ENCODE measurements at regions not wholly inside any gene's neighbourhood (a gene's known extent, or its start where the extent isn't known, plus 50 kb on each side); places are given as distances from the start of the nearest gene placed in this dataset.

DNA sequence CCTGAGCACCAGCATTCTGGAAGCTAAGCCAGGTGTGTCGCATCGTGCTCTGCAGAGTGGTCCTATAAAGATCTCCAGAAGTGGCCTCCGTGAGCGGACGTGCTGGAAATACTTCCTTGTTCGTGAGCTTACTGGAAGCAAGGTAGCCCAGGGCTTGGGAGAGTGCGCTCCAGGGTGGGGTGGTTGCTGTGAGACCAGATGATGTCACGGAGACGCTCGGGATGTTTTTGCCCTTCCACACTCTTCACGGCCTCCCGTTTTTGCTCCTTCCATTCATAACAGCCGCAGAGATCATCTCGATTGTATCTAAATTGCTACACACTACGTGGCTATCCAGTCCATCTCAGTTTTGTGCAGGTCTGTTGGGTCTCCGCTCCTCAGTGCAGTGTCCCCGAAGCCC, 373.4 kb downstream of the THBS2 start:
- no peak for DNase-seq (ENCODE audit: low read depth)

DNA sequence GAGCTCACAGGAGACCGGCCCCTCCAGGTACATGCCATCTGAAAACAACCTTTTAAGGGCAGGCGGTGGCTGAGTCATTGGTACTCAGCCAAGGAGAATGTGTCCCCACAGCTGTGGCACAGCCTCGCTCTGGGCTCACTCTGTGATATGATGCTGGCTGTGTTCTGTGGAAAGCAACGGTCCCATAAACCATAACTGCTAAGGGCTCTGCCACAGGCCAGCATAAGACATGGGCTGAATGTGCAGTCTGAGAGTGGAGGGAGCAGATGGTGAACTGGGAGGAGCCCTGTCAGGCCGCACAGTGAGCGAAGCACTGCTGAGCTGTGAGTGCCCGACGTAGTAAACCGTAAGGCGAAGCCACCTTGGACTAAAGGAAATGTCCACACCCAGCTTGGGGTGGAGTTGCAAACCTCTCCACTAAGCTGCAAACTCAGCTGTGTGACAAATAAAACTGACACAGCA, 375.8 kb downstream of the THBS2 start:
- DNase-seq (ENCODE audit: low read depth), result no peak

DNA sequence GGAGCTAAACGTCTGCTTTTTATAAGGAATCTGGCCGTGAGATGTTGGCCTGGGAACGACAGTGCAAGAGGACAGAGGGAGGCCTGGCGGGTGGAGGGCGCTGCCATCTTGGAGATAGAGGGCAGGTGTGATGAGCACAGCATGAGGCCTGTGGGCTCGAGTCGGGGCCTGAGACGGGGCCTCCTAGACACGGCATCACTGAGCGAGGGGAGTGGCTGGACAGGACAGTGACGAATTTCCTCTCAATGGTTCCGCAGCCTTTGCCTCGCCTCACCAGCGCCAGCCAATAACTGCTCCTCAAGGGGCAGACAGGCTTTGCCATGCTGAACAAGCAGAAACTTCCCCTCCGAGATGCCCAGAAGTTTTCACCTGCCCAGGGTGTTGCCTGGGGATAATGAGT, 376.7 kb downstream of the THBS2 start:
- no peak for DNase-seq (ENCODE audit: low read depth)

DNA sequence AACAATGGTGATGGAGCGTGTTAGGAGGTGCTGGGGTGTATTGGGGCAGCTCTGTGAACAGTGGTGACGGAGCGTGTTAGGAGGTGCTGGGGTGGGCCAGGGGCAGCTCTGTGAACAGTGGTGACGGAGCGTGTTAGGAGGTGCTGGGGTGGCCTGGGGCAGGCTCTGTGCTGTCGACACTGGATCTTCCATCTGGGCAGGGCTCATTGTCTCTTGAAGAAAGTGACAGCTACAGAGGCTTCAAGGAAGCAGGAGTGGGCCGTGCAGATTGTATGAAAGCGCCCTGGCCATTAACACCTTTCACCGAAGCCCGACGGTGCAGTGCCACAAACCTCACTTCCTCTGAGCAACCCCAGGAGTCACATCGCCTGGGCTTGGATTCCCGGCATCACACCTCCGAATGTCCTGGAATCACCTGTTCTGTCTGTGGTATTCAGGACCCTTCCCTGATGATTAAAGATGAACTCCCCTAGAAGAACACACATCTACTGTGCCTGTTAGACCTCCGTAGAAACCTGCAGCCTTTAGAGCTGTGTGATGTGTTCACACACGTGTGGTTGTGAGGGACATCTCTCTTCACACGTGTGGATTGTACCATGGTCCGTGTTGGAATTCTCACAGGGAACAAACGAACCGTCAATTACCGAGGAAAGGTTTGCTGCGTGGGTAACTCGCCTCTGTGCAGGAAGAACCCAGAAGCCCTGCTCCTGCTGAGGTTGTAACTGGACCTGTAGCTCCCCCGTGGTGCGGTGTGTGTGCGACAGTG, 377.7 kb downstream of the THBS2 start:
- DNase-seq (ENCODE audit: low read depth), result no peak

DNA sequence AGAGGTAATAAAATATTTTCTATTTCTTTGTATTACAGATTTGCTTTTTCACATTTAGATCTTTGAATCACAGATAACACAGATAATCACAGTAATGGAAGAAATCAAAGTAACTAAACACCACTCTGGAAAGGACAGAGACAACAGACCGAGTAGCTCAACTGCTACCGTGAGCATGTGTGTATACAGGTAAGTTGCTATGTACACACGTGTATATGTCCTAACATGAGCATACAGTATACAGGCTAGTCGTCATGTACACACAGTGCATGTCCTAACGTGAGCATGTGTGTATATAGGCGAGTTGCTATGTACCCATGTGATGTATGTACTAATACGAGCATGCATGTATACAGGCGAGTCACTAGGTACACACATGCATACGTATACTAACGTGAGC, 379.0 kb downstream of the THBS2 start:
- DNase-seq (ENCODE audit: low read depth), result no peak

DNA sequence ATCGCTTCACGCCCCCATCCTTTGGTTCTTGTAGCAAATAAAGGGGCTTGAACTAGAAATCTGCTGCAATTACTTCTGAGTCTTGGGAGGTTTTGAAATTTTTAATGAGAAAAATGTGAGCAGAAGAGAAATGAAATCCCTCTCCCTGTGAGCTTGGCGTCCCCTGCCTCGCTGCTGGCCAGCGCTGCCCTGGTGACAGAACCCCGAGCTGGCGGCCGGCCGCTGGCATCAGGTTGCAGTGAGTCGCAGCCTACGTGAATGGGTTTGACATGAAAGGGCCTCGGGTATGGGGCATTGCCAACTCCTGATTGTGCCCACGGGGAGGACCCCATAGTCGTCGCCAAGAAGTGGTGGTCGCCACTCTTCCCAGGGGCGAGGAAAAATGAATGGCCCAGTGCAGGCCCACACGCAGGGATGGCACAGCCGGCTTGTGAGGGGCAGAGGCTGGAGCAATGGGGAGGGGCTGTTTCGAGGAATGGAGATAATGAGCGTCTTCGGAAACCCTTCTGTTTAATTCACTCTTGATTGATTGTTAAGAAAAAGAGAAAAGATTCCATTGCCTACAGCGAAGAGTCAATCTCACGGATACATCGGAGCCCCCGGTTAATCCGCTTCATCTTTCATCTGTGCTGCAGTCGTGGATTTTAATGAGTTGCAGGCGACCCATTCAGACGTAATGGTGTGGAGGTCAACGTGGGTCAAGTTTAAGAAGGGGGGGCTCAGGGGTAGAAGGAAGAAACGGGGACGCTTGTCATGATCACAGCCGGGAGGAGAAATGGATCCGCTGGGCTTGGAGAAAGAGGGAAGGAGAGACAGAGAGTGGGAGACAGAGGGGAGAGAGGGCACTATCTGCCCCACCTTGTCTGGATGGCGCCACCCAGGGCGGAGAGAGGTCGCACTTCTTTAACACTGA, 380.1 kb downstream of the THBS2 start:
- no peak for DNase-seq (ENCODE audit: low read depth)

DNA sequence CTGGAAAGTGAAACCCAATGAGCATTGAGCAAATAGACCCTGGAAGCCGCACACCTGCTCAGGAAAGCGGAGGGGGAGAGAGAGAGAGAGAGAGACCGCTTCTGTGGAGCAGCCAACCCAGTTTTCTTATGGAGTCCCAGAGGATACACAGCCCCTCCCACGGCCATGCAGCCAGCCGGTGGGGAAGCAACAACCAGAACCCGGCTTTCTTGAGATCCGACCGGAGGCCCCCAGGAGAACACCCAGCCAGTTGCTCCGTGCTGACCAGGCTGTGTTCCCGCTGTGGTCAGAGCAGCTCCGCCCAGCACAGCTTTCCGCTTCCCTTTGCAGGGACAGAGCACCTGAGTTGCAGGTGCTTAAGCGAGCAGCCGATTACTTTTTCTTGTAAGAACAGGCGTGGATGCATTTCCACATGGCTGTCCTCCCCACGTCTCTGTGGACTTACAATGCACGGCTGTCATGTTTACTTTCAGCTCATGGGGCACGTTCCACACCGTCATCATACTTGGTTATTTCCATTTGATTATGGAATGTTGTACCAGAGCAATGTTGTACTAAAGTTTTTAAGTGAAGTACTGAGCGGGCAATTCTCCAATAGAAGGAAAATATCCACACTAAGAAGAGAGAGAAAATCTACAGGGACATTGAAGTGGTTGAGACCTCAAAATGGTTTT, 381.9 kb downstream of the THBS2 start:
- DNase-seq (ENCODE audit: low read depth), result no peak

DNA sequence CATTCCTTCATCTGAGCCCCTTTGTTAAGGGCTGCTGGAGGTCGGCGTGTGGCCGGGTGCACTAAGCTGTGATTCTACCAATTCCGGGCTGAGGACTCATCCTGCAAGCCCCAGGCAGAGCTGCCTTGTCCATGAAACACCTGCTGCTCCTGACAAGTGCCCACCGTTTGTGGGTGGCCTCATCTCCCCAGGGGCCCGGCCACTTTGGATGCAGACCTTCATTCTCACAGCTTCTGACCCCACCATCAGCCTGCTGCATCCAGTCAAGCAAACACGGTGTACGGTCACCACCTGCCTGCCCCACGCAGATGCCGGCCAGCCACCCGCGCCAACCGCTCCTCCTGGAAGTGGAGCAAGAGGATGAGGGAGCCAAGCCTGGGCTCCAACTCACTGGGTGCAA, 382.7 kb downstream of the THBS2 start:
- no peak for DNase-seq (ENCODE audit: low read depth)

DNA sequence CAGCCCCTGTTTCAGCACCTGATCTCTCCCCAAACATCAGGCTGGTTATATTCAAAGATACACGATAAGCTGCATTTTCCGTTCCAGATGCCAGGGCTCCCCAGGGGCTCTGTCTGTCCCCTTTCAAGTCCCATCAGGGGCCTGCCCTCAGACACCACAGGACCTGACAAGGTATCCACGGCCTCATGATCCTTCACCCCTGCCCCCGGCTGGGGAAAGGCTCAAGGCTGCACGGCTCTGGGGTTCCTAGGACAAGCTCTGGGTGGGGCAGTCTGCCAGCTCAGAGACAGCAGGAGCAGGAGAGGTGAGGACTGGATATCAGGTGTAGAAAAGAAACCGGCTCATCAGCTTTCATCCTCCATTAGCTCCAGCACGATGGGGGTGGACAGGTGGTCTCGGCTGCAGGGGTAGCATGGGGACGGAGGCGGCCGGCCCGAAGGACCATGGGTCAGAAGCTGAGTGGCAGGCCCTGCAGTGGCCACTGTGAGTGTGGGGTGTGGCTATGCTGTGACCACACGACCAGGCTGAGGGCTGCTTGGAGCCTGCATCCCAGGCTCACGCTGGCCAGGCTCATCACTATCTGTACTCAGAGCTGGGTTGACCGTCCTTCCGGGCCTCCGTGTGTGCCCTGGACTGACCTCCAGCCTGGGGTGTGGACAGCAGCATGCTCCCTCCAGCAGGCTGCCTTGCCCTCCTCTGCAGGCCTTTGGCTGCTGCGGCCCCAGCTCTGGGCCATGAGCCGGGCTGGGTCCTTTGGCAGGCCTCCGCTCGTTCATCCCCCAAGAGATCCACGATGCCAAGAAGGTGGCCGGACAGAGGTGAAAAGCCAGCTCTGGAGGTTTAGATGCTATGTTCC, 386.2 kb downstream of the THBS2 start:
- no peak for DNase-seq (ENCODE audit: low read depth)

DNA sequence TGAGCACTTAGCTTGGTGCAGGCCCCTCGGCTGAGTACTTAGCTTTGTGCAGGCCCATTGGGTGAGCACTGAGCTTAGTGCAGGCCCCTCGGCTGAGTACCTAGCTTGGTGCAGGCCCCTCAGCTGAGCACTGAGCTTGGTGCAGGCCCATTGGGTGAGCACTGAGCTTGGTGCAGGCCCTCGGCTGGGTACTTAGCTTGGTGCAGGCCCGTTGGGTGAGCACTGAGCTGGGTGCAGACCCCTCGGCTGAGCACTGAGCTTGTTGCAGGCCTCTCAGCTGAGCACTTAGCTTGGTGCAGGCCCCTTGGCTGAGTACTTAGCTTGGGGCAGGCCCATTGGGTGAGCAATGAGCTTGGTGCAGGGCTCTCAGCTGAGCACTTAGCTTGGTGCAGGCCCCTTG, 387.1 kb downstream of the THBS2 start:
- DNase-seq (ENCODE audit: low read depth), result no peak

DNA sequence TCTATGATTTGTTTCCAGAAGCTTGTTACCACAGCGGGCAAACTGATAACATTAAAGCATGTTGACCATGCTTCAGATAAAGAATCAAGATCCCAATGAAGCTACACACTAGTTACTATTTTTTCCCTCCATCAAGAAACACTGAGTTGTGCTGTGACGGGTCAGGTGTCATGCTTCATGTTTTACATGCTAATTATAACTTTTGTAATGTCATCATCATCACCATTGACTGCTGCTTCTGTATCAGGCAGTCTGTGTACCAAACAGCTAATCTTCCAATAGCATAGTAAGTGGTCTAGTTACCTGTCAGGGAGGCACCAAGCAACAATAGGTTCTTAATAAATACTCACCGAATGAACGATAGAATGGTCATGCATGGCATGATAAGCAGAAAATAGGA, 388.1 kb downstream of the THBS2 start:
- DNase-seq (ENCODE audit: low read depth), result no peak

DNA sequence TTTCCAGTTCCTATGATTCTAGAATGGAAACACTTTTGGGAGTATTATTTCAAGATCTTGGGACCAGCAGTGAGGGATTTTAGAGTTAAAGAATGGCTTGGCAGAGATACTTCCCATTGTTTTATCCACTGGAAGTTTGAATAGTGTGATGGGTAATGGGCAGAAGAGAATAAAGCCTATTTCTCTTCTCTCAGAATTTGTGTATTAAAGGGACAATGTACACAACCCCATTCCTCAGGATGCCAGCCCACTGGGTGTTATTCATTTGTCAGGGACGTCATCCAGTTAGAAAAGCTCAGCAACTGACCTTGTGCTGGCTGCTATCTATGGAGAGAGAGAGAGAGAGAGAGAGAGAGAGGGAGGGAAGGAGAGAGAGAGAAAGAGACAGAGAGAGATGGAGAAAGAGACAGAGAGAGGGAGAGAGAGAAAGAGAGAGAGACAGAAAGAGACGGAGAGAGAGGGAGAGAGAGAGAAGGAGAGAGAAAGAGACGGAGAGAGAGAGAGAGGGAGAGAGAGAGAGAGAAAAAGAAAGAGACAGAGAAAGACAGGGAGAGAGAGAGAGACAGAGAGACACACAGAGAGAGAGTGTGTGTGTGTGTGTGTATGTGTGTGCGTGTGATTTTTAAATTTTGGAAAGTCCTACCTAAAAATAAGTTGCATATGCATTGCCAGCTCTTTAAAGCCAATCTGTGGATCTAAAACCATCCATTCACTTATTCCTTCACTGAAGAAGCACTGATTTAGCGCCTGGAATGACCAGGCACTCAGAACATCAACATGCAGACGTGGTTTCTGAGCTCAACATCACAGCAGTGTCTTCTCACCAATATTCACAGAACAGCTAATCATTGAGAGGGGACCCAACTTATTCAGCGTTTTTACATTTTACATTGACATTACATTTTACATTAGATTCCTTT, 388.8 kb downstream of the THBS2 start:
- DNase-seq (ENCODE audit: low read depth), result no peak

DNA sequence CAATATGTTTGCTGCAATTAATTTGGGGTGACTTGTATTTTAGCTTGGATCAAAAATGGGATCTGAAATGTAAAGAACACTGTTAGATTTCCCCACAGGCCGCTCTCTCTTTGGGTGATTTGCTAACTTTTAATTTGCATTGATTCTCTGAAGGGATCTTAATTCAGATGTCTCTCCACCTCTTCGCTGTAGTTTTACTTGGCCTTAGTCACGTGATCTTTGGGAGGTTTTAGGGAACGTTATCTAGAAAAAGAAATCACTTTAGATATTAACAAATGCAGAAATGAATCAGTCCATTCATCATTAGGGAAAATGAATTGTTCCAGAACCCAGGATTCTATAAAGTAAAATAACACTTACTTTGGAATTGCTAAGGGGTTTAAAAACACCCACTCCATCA, 390.2 kb downstream of the THBS2 start:
- DNase-seq (ENCODE audit: low read depth), result no peak

DNA sequence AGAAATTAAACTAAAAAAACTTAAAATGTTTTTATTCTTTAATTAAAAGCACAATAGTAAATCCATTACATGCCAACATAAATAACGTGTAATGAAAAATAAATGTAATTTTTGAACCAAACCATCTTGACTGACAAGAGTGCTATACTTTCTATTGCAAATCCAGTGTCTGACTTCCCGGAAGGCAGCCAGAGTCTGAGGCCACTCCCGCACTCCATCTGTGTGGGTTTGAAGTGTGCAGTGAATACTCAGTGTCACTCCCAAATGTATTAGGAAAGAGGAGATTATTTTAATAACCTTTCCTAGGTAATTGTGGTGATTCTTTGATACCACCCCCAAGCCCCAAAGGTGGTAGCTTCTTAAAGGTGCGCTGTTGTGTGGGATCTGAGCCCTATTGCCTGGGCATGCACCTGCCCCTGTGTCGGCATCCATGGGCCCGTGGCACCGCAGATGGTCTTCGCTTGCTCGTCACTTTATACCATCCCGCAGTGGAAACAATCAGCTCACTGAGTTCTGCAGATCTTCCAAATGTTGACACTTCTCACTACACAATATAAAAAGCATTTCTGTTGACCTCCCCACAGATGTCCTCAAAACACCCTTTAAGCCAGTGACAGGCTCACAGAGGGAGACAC, 391.2 kb downstream of the THBS2 start:
- DNase-seq (ENCODE audit: low read depth), result no peak

DNA sequence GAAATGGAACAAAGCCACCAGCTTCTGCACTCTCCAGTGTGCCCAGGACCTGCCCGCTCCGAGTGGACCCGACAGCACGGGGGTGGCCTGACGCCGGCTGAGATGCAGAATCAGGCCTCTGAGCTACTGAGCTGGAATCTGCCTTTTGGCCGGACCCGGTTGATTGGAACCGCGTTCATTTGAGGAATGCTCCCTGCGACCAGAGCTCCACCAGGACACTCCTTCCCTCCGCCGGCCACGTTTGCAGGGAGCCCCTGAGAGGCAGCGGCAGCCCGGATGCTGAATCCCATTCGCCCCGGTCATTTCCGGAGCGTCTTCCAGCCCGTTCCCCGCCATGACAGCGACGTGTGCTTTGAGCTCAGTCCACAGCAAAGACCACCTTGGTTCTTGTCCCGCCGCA, 392.7 kb downstream of the THBS2 start:
- no peak for DNase-seq (ENCODE audit: low read depth)

DNA sequence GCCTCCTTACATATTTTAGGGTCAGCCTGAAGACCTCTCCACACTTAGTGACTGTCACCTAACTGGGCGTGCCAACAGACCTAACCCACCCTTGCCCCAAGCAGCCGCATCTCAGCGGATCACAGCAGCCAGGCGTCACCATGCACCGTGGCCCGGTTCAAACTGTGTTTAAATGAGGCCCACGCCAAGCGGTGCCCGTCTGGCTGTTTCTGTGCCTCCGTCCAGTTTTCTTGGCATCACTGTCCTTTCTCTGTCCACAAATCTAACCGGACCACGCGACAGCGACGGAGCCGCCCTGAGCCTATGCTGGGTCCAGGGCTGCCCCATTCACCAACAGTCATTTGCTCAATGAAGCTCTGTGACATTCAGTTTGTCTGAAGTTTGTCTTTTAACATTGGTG, 393.3 kb downstream of the THBS2 start:
- no peak for DNase-seq (ENCODE audit: low read depth)

DNA sequence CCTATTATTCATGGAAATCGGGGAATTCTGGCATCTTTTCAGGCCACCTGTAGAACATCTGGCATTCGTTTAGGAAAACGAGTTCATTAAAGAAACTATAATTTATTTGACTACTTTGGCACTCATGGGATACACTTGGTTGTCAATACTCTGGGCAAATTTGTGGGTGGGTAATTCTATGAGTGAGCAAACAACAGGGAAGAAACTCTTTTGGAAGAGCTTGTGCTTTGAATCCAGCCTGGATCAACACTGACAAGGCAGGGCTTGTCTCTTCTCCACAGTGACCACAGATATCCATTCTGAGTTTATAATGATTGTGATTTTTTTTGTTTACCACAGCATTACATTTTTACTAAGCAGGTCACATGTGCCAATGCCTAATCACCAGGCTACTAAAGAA, 394.7 kb downstream of the THBS2 start:
- no peak for DNase-seq (ENCODE audit: low read depth)

DNA sequence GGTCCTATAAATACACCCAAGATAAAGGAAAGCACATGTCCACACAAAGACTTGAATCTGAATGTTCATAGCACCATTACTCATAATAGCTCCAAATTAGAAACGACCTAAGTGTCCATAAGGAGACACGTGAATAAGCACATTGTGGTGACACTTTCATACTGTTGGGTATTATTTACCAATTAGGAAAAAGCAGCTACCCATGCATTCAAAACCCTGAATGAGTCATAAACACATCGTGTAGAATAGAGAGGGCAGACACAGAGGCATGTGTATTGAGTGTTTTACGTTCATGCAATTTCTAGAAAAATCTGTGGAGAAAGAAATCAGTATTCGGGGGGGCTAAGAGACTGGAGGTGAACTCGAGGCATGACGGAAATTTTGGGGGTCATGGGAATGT, 396.7 kb downstream of the THBS2 start:
- DNase-seq (ENCODE audit: low read depth), result no peak

DNA sequence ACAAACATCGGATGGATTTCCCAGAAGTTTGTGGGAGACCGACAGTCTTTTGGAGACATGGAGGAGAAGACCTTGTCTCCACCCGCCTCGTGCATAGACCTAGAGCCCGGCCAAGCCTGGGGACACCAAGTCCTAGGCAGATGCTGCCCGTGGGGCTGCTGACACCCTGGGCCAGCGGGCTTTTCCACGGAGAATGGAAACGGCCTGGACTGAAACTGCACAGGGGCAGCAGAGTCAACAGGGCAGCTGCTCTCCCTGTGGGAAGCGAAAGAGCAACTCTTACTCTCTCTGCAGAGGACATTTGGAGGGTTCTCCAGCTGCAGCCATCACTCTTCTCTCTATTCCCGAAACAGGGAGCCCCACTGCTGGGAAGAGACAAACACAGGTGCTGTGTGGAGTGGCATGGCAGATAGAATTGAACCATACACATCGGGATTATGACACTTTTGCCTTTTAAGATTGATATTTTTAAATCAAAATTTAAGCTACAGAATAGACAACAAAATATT, 401.2 kb downstream of the THBS2 start:
- DNase-seq (ENCODE audit: low read depth), result no peak
